Hindlimb muscle (tissue), 1 donor: ENCODE measurements at regions not wholly inside any gene's neighbourhood (a gene's known extent, or its start where the extent isn't known, plus 50 kb on each side); places are given as distances from the start of the nearest gene placed in this dataset.
A peak's percentile ranks its signal among the peaks of the same experiment; 100 is the strongest.
"Not testable (repeated sequence)": the region's sequence is repeated elsewhere in the genome, so short reads cannot be mapped to it uniquely, and the experiment has no call there.

Experiments used
- DNase-seq: peaks from one replicate; pipeline ENCODE4 v3.0.0-alpha.2; 2013

GRCh38 chr5:135112008-135112725 lies 78.1 kb upstream of the PITX1 start:
- peak; percentile 68 for DNase-seq

GRCh38 chr5:135110785-135111596 lies 77.0 kb upstream of the PITX1 start:
- DNase-seq, result no peak

GRCh38 chr5:135108992-135109391 lies 75.0 kb upstream of the PITX1 start:
- no peak for DNase-seq

GRCh38 chr5:135108569-135108968 lies 74.5 kb upstream of the PITX1 start:
- DNase-seq, result no peak

GRCh38 chr5:135107986-135108385 lies 74.0 kb upstream of the PITX1 start:
- no peak for DNase-seq

- no peak for DNase-seq
Observed at GRCh38 chr5:135106610-135107471, 72.8 kb upstream of the PITX1 start.

GRCh38 chr5:135106136-135106535 lies 72.1 kb upstream of the PITX1 start:
- DNase-seq, result no peak

- DNase-seq, result no peak
Observed at GRCh38 chr5:135105105-135105484, 71.1 kb upstream of the PITX1 start.

- DNase-seq, result no peak
Observed at GRCh38 chr5:135103575-135103853, 69.5 kb upstream of the PITX1 start.

- no peak for DNase-seq
Observed at GRCh38 chr5:135102716-135103574, 68.9 kb upstream of the PITX1 start.

GRCh38 chr5:135100431-135100830 lies 66.4 kb upstream of the PITX1 start:
- DNase-seq, result no peak

GRCh38 chr5:135100011-135100410 lies 66.0 kb upstream of the PITX1 start:
- DNase-seq, result no peak

- no peak for DNase-seq
Observed at GRCh38 chr5:135097390-135097789, 63.4 kb upstream of the PITX1 start.

GRCh38 chr5:135095871-135096270 lies 61.8 kb upstream of the PITX1 start:
- no peak for DNase-seq

- DNase-seq, result no peak
Observed at GRCh38 chr5:135095052-135095715, 61.2 kb upstream of the PITX1 start.

GRCh38 chr5:135094339-135095051 lies 60.5 kb upstream of the PITX1 start:
- DNase-seq, result no peak

GRCh38 chr5:135093483-135093882 lies 59.5 kb upstream of the PITX1 start:
- DNase-seq, result not testable (repeated sequence)

GRCh38 chr5:135092476-135092875 lies 58.4 kb upstream of the PITX1 start:
- DNase-seq, result no peak

- DNase-seq, result no peak
Observed at GRCh38 chr5:135091286-135091685, 57.3 kb upstream of the PITX1 start.

- DNase-seq, result no peak
Observed at GRCh38 chr5:135089912-135090311, 55.9 kb upstream of the PITX1 start.

GRCh38 chr5:135088911-135089310 lies 54.9 kb upstream of the PITX1 start:
- no peak for DNase-seq
